Astrocyte of the hippocampus (primary cell): ENCODE measurements at regions not wholly inside any gene's neighbourhood (a gene's known extent, or its start where the extent isn't known, plus 50 kb on each side); places are given as distances from the start of the nearest gene placed in this dataset.

Source experiments
- DNase-seq: peaks from one replicate; pipeline ENCODE4 v3.0.0; 2011; ENCODE audit warnings: low read depth, low spot score

DNA sequence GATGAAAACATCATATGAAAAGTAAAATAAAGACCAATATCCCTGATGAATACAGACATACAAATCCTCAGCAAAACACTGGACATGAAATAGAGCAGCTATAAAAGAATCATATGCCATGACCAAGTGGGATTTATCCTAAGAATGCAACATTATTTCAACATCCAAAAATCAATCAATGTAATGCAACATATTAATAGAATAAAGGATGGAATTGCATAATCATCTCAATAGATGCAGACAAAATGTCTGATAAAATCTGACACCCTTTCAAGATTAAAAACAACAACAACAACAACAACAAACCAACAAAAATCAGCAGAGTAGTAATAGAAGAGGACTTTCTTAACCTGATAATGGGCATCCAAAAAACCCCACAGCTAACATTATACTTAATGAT lies 63.8 kb upstream of the IL1R1 start:
- no peak for DNase-seq

GRCh38 chr2:102080451-102081242 lies 61.9 kb upstream of the IL1R1 start:
- no peak for DNase-seq

GRCh38 chr2:102081243-102081522 lies 61.4 kb upstream of the IL1R1 start:
- DNase-seq: no peak

DNA sequence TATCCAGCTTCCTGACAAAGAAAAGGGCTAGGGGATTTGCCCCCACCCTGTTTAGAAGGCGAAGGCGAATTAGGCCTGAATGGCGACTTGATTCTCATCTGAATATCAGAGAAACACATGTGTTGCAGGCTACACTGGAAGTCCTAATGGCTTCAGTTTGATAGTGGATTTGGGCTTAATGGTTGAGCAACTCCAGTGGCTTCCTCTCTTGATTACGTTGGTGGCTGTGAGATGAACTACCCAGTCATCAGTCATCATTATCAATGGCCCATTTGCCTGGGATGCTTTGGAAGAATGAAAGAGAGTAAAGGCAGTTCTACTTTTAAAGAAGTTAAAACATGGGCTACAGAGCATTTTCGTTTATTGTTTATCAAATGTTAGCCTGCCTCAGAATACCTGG lies 60.9 kb upstream of the IL1R1 start:
- no peak for DNase-seq

GRCh38 chr2:102082571-102083392 lies 59.8 kb upstream of the IL1R1 start:
- peak; percentile 90 for DNase-seq

- DNase-seq: no peak
These were observed 59.2 kb upstream of the IL1R1 start for GRCh38 chr2:102083393-102083703.

DNA sequence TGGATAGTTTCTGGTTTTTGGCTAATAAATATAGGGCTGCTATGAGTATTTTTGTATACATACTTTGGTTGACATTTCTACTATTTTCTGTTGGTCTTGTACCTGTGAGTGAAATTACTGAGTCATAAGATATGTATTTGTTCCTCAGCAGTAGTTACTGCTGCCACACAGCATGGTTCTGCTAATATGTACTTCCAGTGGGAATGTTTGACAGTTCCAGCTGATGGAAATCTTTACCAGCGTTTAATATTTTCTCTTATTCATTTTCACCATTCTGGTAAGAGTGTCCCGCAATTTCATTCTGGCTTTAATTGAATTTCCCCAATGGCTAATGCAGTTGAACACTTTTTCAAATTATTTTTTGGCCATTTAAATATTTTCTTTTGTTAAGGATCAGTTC lies 57.9 kb upstream of the IL1R1 start:
- DNase-seq: no peak

- no peak for DNase-seq
These were observed 57.3 kb upstream of the IL1R1 start for GRCh38 chr2:102085238-102085637.

DNA sequence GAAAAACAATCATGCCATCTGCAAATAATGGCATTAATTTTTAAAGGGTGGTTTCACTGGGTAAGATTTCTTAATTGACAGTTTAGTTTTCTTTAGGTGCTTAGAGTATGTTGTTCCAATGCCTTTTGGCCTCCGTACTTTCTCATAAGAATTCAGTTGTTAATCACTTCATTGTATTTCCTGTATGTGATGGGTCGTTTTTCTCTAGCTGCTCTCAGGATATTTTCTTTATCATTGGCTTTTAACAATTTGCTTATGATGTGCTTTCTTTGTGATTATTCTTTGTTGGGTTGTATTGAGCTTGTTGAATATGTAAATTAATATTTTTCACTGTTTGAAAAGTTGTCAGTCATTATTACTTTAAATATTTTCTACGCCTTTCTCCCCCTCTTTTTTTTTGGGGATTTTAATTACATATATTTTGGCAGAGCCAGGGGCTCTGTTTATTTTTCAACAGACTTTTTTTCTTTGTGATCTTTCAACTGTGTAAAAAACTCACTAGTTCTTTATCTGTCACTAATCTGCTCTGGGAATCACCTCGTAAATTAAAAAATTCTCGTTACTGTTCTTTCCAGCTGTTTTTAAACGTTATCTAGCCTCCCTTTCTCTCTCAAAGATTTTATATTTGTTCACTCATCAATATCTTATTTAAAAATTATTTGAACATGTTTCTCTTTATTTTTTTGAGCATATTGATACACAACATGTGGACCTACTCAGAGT lies 56.2 kb upstream of the IL1R1 start:
- no peak for DNase-seq

- DNase-seq: no peak
These were observed 51.4 kb upstream of the IL1R1 start for GRCh38 chr2:102091121-102091520.

DNA sequence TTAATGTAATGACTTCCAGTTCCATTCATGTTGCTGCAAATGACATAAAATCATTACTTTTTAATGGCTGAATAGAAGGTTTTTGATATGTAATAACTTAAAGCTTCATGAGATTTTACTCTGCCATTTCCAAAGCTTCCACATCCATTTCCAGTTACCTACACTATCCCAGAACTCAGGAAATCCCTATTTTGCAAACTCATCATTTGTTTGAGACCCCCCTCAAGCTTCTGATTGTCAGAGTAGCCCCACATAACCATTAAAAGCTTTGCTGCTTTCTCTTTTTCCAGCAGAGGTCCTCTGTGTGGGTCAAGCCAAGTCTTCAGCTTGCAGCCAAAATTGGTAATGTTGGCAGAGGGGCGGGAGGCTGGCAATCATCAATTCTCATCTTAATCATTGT lies 50.6 kb upstream of the IL1R1 start:
- DNase-seq: no peak

GRCh38 chr2:102092535-102092934 lies 50.0 kb upstream of the IL1R1 start:
- no peak for DNase-seq
